Glutamatergic neuron (in vitro differentiated cells): ENCODE measurements at regions not wholly inside any gene's neighbourhood (a gene's known extent, or its start where the extent isn't known, plus 50 kb on each side); places are given as distances from the start of the nearest gene placed in this dataset.
A peak's percentile ranks its signal among the peaks of the same experiment; 100 is the strongest.

ENCODE experiments used
- DNase-seq: peaks from one replicate; pipeline ENCODE4 v3.0.0; 2022
- H3K27ac Mint-ChIP-seq: one replicate; pipeline ENCODE4 v1.8.0; 2020; ENCODE audit warnings: mild to moderate bottlenecking, mixed read lengths, inconsistent platforms; ENCODE audit not compliant: unreplicated experiment
- H3K27me3 Mint-ChIP-seq: one replicate; pipeline ENCODE4 v1.8.0; 2020; ENCODE audit warnings: mild to moderate bottlenecking, moderate library complexity, mixed read lengths, inconsistent platforms; ENCODE audit not compliant: unreplicated experiment
- H3K36me3 Mint-ChIP-seq: one replicate; pipeline ENCODE4 v1.8.0; 2020; ENCODE audit warnings: mild to moderate bottlenecking, mixed read lengths, inconsistent platforms; ENCODE audit not compliant: unreplicated experiment
- H3K4me1 Mint-ChIP-seq: one replicate; pipeline ENCODE4 v1.8.0; 2020; ENCODE audit warnings: mild to moderate bottlenecking, low read depth, mixed read lengths, inconsistent platforms; ENCODE audit not compliant: unreplicated experiment
- H3K4me3 Mint-ChIP-seq: one replicate; pipeline ENCODE4 v1.8.0; 2020; ENCODE audit warnings: mild to moderate bottlenecking, mixed read lengths, inconsistent platforms; ENCODE audit not compliant: unreplicated experiment
- H3K9me3 Mint-ChIP-seq: one replicate; pipeline ENCODE4 v1.8.0; 2020; ENCODE audit warnings: mild to moderate bottlenecking, moderate library complexity, mixed read lengths, inconsistent platforms; ENCODE audit not compliant: unreplicated experiment
- CTCF ChIP-seq: fragments of 200-600 bp; sonication (generic); IDR thresholded peaks from one replicate; pipeline ENCODE4 v1.5.0; 2021; ENCODE audit not compliant: partially characterized antibody, unreplicated experiment

- peak; percentile 10 for DNase-seq
- H3K9me3 Mint-ChIP-seq: peaks cover 2% of the 10 kb centered on the region
- H3K4me1 Mint-ChIP-seq: peaks cover 14% of the 10 kb centered on the region
- H3K27ac Mint-ChIP-seq: no peak overlapping the region
- no peak overlapping the region for H3K4me3 Mint-ChIP-seq
- H3K27me3 Mint-ChIP-seq: peaks cover 6% of the 10 kb centered on the region
- no peak for TF ChIP-seq CTCF
- H3K36me3 Mint-ChIP-seq: peaks cover 5% of the 10 kb centered on the region
These were observed 123.4 kb downstream of the SIK1 start for GRCh38 chr21:43303275-43304178.

- Mint-ChIP-seq H3K9me3 (peaks cover 2% of the 10 kb centered on the region), H3K27me3 (peaks cover 6% of the 10 kb centered on the region), H3K36me3 (peaks cover 5% of the 10 kb centered on the region), H3K4me3 (no peak overlapping the region), H3K27ac (no peak overlapping the region), H3K4me1 (peaks cover 13% of the 10 kb centered on the region)
- TF ChIP-seq CTCF: no peak
- peak; percentile 7 for DNase-seq
These were observed 124.2 kb downstream of the SIK1 start for GRCh38 chr21:43302769-43303168.

DNA sequence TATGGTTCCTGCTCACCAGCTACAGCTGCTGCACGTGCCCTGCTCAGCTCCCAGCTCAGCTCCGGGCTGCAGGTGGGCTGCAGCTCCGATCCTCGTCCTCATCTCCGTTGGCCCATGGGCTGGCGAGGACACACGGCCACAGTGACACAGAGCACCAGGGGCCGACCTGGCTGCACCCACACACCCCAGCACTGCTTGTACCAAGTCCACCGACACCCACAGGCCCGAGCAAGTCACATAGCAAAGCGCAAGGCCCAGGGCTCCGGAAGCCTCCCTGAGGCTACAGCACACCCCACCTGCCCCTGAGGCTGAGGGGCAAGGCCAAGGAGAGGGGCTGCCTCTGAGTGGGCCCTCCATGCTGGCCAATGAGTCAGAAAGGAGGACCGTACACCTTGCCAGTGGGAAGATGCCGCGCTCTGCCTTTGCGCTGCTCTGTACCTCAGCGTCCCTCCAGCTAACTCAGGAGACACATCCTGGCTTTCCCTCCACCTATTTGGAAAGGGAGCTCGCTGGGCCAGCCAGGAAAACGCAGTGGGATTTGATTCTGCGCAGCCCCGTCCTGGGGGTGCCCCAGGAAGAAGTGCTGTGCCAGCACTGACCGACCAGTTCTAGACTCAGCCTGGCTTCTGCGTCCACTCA lies 124.8 kb downstream of the SIK1 start:
- peaks cover 13% of the 10 kb centered on the region for H3K4me1 Mint-ChIP-seq
- no peak overlapping the region for H3K27ac Mint-ChIP-seq
- peaks cover 6% of the 10 kb centered on the region for H3K27me3 Mint-ChIP-seq
- H3K36me3 Mint-ChIP-seq: peaks cover 5% of the 10 kb centered on the region
- TF ChIP-seq CTCF: no peak
- H3K4me3 Mint-ChIP-seq: no peak overlapping the region
- H3K9me3 Mint-ChIP-seq: peaks cover 2% of the 10 kb centered on the region
- peak; percentile 10 for DNase-seq

- no peak for TF ChIP-seq CTCF
- no peak overlapping the region for H3K4me3 Mint-ChIP-seq
- peaks cover 6% of the 10 kb centered on the region for H3K27me3 Mint-ChIP-seq
- peaks cover 5% of the 10 kb centered on the region for H3K36me3 Mint-ChIP-seq
- peaks cover 5% of the 10 kb centered on the region for H3K9me3 Mint-ChIP-seq
- H3K27ac Mint-ChIP-seq: no peak overlapping the region
- DNase-seq: no peak
- H3K4me1 Mint-ChIP-seq: peaks cover 10% of the 10 kb centered on the region
These were observed 125.4 kb downstream of the SIK1 start for GRCh38 chr21:43301409-43302061.
